K562 (cell line): ENCODE measurements at regions not wholly inside any gene's neighbourhood (a gene's known extent, or its start where the extent isn't known, plus 50 kb on each side); places are given as distances from the start of the nearest gene placed in this dataset.

Experiments used
- ATAC-seq: fragments of 200-7000 bp; cut with Tn5 transposase; 3 replicates; pipeline ENCODE4 v1.9.1; 2020; ENCODE audit warnings: moderate library complexity
- BruUV-seq: library from RNA; stranded (reverse); fragments of 400-500 nt; replicated peaks from 2 replicates; lab custom pipeline; 2021; lab: Mats Ljungman, UMichigan
- CTCF ChIA-PET: fragments of 300-600 bp; formaldehyde crosslinking; extraction: SDS; loops from one replicate; lab custom pipeline; 2021; ENCODE audit warnings: low intra/inter-chr PET ratio; lab: Yijun Ruan, JAX
- POLR2A ChIA-PET: fragments of 300-600, 350-650 bp; sonication (Branson Sonifier 250); formaldehyde crosslinking; extraction: SDS; loops from one replicate; lab custom pipeline; 2021; ENCODE audit warnings: antibody characterized with exemption, inconsistent platforms; lab: Yijun Ruan, JAX
- DNase-seq, 4 experiments: peaks; one replicate each; pipeline versions ENCODE4 v3.0.0 to v3.0.0-alpha.2; 2011 to 2018; ENCODE audit warnings: low spot score in 3 of 4, mixed read lengths in 3 of 4; ENCODE audit errors: extremely low read depth in 1 of 4
- FAIRE-seq: peaks from 2 replicates; lab custom pipeline; 2011; peaks lifted over from hg19 to GRCh38; lab: Jason Lieb, UNC
- H2AFZ ChIP-seq: 2 replicates; pipeline ENCODE4 v1.6.0; 2011; ENCODE audit warnings: low read depth, low read length, control low read depth, inconsistent platforms
- H3K27ac ChIP-seq: fragments of 200-600 bp; 3 replicates; pipeline ENCODE4 v1.8.0; 2011; ENCODE audit warnings: low read depth, mild to moderate bottlenecking, control low read depth, inconsistent platforms, low read length, moderate library complexity, mixed read lengths; ENCODE audit errors: extremely low read depth
- H3K27me3 ChIP-seq, 2 experiments: fragments of 300-600 bp in 1 of 2; 2 replicates in 1 of 2; 3 replicates in 1 of 2; pipeline versions ENCODE4 v1.6.0 to v1.8.0; 2011; ENCODE audit warnings: inconsistent platforms in 2 of 2, low read length in 2 of 2, mild to moderate bottlenecking in 1 of 2, mixed read lengths in 1 of 2, moderate library complexity in 1 of 2; ENCODE audit not compliant: control insufficient read depth in 2 of 2, insufficient read depth in 2 of 2
- H3K36me3 ChIP-seq: fragments of 300-600 bp; 3 replicates; pipeline ENCODE4 v1.8.0; 2011; ENCODE audit warnings: mild to moderate bottlenecking, low read length, inconsistent platforms; ENCODE audit not compliant: control insufficient read depth, insufficient read depth
- H3K4me1 ChIP-seq, 2 experiments: fragments of 200-600 bp in 1 of 2; replicated peaks in 1 of 2; 2 replicates in 1 of 2; 3 replicates in 1 of 2; pipeline versions ENCODE4 v1.5.1 to v1.8.0; 2011; ENCODE audit warnings: inconsistent platforms in 2 of 2, low read length in 2 of 2, mild to moderate bottlenecking in 1 of 2, mixed read lengths in 1 of 2, moderate library complexity in 1 of 2; ENCODE audit not compliant: control insufficient read depth in 2 of 2, insufficient read depth in 2 of 2
- H3K4me2 ChIP-seq: 2 replicates; pipeline ENCODE4 v1.6.1; 2011; ENCODE audit warnings: low read length, control low read depth, inconsistent platforms, mixed read lengths; ENCODE audit not compliant: insufficient read depth
- H3K4me3 ChIP-seq: fragments of 200-600 bp; sonication (generic), shearing (Covaris generic); 2 replicates; pipeline ENCODE4 v1.5.1; 2016; ENCODE audit warnings: control low read depth, inconsistent platforms
- H3K79me2 ChIP-seq: fragments of 200-600 bp; 3 replicates; pipeline ENCODE4 v1.8.0; 2011; ENCODE audit warnings: low read length, inconsistent platforms; ENCODE audit not compliant: control insufficient read depth, insufficient read depth
- H3K9ac ChIP-seq, 2 experiments: 2 replicates each; pipeline versions ENCODE4 v1.6.0 to v1.6.1; 2011; ENCODE audit warnings: low read depth in 2 of 2, low read length in 2 of 2, control low read depth in 1 of 2, inconsistent platforms in 1 of 2, mild to moderate bottlenecking in 1 of 2, mixed read lengths in 1 of 2; ENCODE audit not compliant: insufficient read depth in 1 of 2
- H3K9me1 ChIP-seq: one replicate; pipeline ENCODE4 v1.6.0; 2011; ENCODE audit warnings: inconsistent platforms, mild to moderate bottlenecking, low read length, moderate library complexity; ENCODE audit not compliant: control insufficient read depth, insufficient read depth
- H3K9me3 ChIP-seq: replicated peaks from 2 replicates; pipeline ENCODE4 v1.5.1; 2011; ENCODE audit warnings: low read depth, low read length, inconsistent platforms; ENCODE audit not compliant: control insufficient read depth, insufficient read depth
- H4K20me1 ChIP-seq: replicated peaks from 2 replicates; pipeline ENCODE4 v1.6.1; 2011; ENCODE audit warnings: low read length, inconsistent platforms, mixed read lengths; ENCODE audit not compliant: control insufficient read depth, insufficient read depth
- DIDO1 ChIP-seq: fragments of 450-650 bp; IDR thresholded peaks from 2 replicates; pipeline ENCODE4 v1.6.1; 2016; ENCODE audit warnings: low read depth, missing biosample characterization, missing genetic modification characterization
- EGR1 ChIP-seq: fragments of 450-650 bp; conservative IDR thresholded peaks from 2 replicates; pipeline ENCODE4 v1.6.1; 2017; ENCODE audit warnings: mild to moderate bottlenecking
- EP400 ChIP-seq: fragments of 450-650 bp; IDR thresholded peaks from 2 replicates; pipeline ENCODE4 v1.6.1; 2017; ENCODE audit warnings: antibody characterized with exemption, mild to moderate bottlenecking, moderate library complexity
- ERF ChIP-seq: fragments of 450-650 bp; formaldehyde crosslinking; IDR thresholded peaks from 2 replicates; pipeline ENCODE4 v1.4.0; 2020; ENCODE audit warnings: mild to moderate bottlenecking, mixed read lengths
- ETV5 ChIP-seq: sonication (generic); formaldehyde crosslinking; IDR thresholded peaks from 2 replicates; pipeline ENCODE4 v1.4.0; 2020; ENCODE audit warnings: low read depth, mild to moderate bottlenecking, missing genetic modification reagents
- HDAC2 ChIP-seq: fragments of 450-650 bp; IDR thresholded peaks from 2 replicates; pipeline ENCODE4 v1.6.1; 2016; ENCODE audit warnings: mild to moderate bottlenecking
- HLTF ChIP-seq: fragments of 450-650 bp; IDR thresholded peaks from 2 replicates; pipeline ENCODE4 v1.6.1; 2016
- KAT7 ChIP-seq: sonication (generic); formaldehyde crosslinking; IDR thresholded peaks from 2 replicates; pipeline ENCODE4 v1.8.0; 2022; ENCODE audit warnings: missing genetic modification reagents, mild to moderate bottlenecking, borderline replicate concordance
- PHB2 ChIP-seq: fragments of 450-650 bp; IDR thresholded peaks from 2 replicates; pipeline ENCODE4 v1.6.1; 2017; ENCODE audit warnings: low read depth
- POLR2AphosphoS2 ChIP-seq: IDR thresholded peaks from 2 replicates; pipeline ENCODE4 v1.6.1; 2012; ENCODE audit warnings: low read length, improper control_type of control experiment
- POLR2H ChIP-seq: IDR thresholded peaks from 2 replicates; pipeline ENCODE4 v1.6.1; 2016; ENCODE audit warnings: missing genetic modification characterization, low read depth, mild to moderate bottlenecking, control low read depth, missing compliant biosample characterization, moderate library complexity
- RNF2 ChIP-seq: sonication (generic); IDR thresholded peaks from 2 replicates; pipeline ENCODE4 v1.6.1; 2016
- SMAD1 ChIP-seq: fragments of 150-350 bp; IDR thresholded peaks from 2 replicates; pipeline ENCODE4 v1.6.1; 2014; ENCODE audit warnings: low read length, low read depth; ENCODE audit not compliant: partially characterized antibody
- SP1 ChIP-seq: sonication (generic); formaldehyde crosslinking; IDR thresholded peaks from 2 replicates; pipeline ENCODE4 v1.8.1; 2022; ENCODE audit warnings: mild to moderate bottlenecking, missing genetic modification reagents
- SPI1 ChIP-seq: IDR thresholded peaks from 2 replicates; pipeline ENCODE4 v1.6.1; 2011; ENCODE audit warnings: low read depth, low read length, control low read depth, borderline replicate concordance
- VEZF1 ChIP-seq: fragments of 200-800 bp; sonication (Bioruptor generic); IDR thresholded peaks from 2 replicates; pipeline ENCODE4 v1.6.1; 2017; ENCODE audit warnings: missing genetic modification characterization, missing compliant biosample characterization
- XRCC4 ChIP-seq: IDR thresholded peaks from one replicate; pipeline ENCODE4 v1.6.1; 2011; ENCODE audit not compliant: insufficient read depth, insufficient read length; ENCODE audit errors: extremely low read depth
- ZNF121 ChIP-seq: sonication (generic); formaldehyde crosslinking; conservative IDR thresholded peaks from 2 replicates; pipeline ENCODE4 v1.8.0; 2022; ENCODE audit warnings: missing genetic modification reagents
- WGBS: fragments of 100-300 bp; shearing (Covaris generic); methylation state at CpG from one replicate; pipeline ENCODE4 v1.1.6; 2016; ENCODE audit warnings: low coverage, mixed read lengths; ENCODE audit not compliant: insufficient coverage; ENCODE audit errors: missing lambda C conversion rate; 5-methylcytosine and 5-hydroxymethylcytosine counted together
- in situ Hi-C: fragments of 300-500 bp; cut with MboI; formaldehyde crosslinking; loops from 4 replicates; pipeline ENCODE4 v1.15.0; 2018; ENCODE audit warnings: inconsistent platforms, mixed read lengths
- intact Hi-C: fragments of 100-400 bp; cut with micrococcal nuclease; formaldehyde crosslinking; loops from 2 replicates; pipeline ENCODE4 v1.14.2; 2022

- Histone ChIP-seq H3K9me3 (no peaks in the 10 kb centered on the region), H3K9ac (no peak overlapping the region), H3K9me1 (no peaks in the 10 kb centered on the region), H3K4me3 (no peak overlapping the region), H2AFZ (no peak overlapping the region), H3K36me3 (no peaks in the 10 kb centered on the region), H3K27me3 (no peaks in the 10 kb centered on the region), H3K79me2 (no peaks in the 10 kb centered on the region), H3K4me2 (no peak overlapping the region), H3K27ac (no peak overlapping the region), H4K20me1 (no peaks in the 10 kb centered on the region), H3K4me1 (no peaks in the 10 kb centered on the region)
- ChIA-PET CTCF (no interaction called here), POLR2A (interaction anchor here (0.8 kb wide), 1 partner anchor 869 kb away, joined by 3 read pairs; no protein-coding TSS in a partner anchor)
- no peak for FAIRE-seq
- BruUV-seq, result no TSS peak
- WGBS, result 1% methylated on average over 8 of the region's 8 CpGs
- no peak for DNase-seq
- ATAC-seq, result no peak
- in situ Hi-C loops, result no loop called here
- no peak for TF ChIP-seq XRCC4
- no peak for TF ChIP-seq SMAD1
- no peak for TF ChIP-seq SP1 (CRISPR knock-in tag)
- intact Hi-C loops, result no loop called here
Observed at GRCh38 chr6:156269751-156270369, 507.3 kb upstream of the ARID1B start.

DNA sequence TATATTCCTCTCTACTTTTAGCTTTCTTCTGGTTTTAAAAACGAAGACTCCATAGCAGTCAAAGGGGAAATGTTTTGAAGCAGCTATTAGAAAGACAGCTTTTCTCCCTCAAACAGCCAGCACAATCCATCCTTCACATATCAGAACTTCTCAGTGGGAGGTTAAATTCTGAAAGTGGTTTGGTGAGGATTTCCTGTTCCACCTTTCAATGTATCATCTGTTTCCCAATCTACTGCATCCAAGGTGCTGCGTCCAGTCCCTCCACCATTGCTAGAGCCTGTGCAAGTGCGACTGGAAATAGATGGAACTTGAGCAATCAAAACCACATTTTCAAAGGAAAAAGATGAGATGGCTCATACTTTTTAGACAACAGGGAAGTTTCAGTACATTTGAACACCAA is 508.3 kb upstream of the ARID1B start:
- Histone ChIP-seq H3K4me2 (no peak overlapping the region), H3K79me2 (no peaks in the 10 kb centered on the region), H3K9ac (no peak overlapping the region), H3K36me3 (no peaks in the 10 kb centered on the region), H3K9me3 (no peaks in the 10 kb centered on the region), H3K4me1 (no peaks in the 10 kb centered on the region), H3K9me1 (no peaks in the 10 kb centered on the region), H4K20me1 (no peaks in the 10 kb centered on the region), H3K4me3 (no peak overlapping the region), H2AFZ (no peak overlapping the region), H3K27ac (no peak overlapping the region), H3K27me3 (no peaks in the 10 kb centered on the region)
- intact Hi-C loops, result no loop called here
- in situ Hi-C loops, result no loop called here
- ChIA-PET POLR2A (no interaction called here), CTCF (no interaction called here)
- no peak for ATAC-seq
- 0% methylated on average over 3 of the region's 3 CpGs for WGBS
- BruUV-seq, result no TSS peak
- FAIRE-seq, result no peak
- no peak for DNase-seq
- TF ChIP-seq POLR2H (tag) (no peak), ZNF121 (no peak), DIDO1 (tag) (no peak), HDAC2 (no peak), HLTF (no peak), ETV5 (CRISPR knock-in tag) (no peak), ERF (CRISPR knock-in tag) (no peak), EP400 (no peak), EGR1 (no peak), VEZF1 (no peak), RNF2 (no peak), KAT7 (no peak), SPI1 (no peak), PHB2 (no peak), POLR2AphosphoS2 (no peak)
